WTC11 (cell line): ENCODE measurements at regions not wholly inside any gene's neighbourhood (a gene's known extent, or its start where the extent isn't known, plus 50 kb on each side); places are given as distances from the start of the nearest gene placed in this dataset.

ENCODE experiments used
- ATAC-seq: fragments of 200-7000 bp; cut with Tn5 transposase; 2 replicates; pipeline ENCODE4 v1.10.0; 2021; ENCODE audit warnings: mild to moderate bottlenecking, moderate library complexity
- CTCF ChIA-PET: fragments of 300-600 bp; sonication (Branson Sonifier 250); formaldehyde crosslinking; loops from one replicate; lab custom pipeline; 2021; ENCODE audit warnings: antibody characterized with exemption; lab: Charles Lee
- POLR2A ChIA-PET: fragments of 350-600 bp; sonication (Branson Sonifier 250); formaldehyde crosslinking; loops from one replicate; lab custom pipeline; 2021; ENCODE audit warnings: antibody characterized with exemption; lab: Charles Lee
- DNase-seq: peaks from one replicate; pipeline ENCODE4 v3.0.0; 2021; ENCODE audit warnings: low spot score
- H3K27ac Mint-ChIP-seq: 2 replicates; pipeline ENCODE4 v1.8.0; 2021; ENCODE audit warnings: mixed read lengths
- H3K27me3 Mint-ChIP-seq: 2 replicates; pipeline ENCODE4 v1.8.0; 2021; ENCODE audit warnings: low read depth, mild to moderate bottlenecking, moderate library complexity, mixed read lengths
- H3K36me3 Mint-ChIP-seq: 2 replicates; pipeline ENCODE4 v1.8.0; 2021; ENCODE audit warnings: mixed read lengths
- H3K4me1 Mint-ChIP-seq: 2 replicates; pipeline ENCODE4 v1.8.0; 2022; ENCODE audit warnings: mixed read lengths
- H3K4me3 Mint-ChIP-seq: 2 replicates; pipeline ENCODE4 v1.8.0; 2021; ENCODE audit warnings: mild to moderate bottlenecking, moderate library complexity, mixed read lengths
- H3K9me3 Mint-ChIP-seq: 2 replicates; pipeline ENCODE4 v1.8.0; 2021; ENCODE audit warnings: mixed read lengths
- AR ChIP-seq: fragments of 250-450 bp; sonication (Bioruptor Pico); IDR thresholded peaks from 2 replicates; pipeline ENCODE4 v1.9.0; 2021; ENCODE audit warnings: mild to moderate bottlenecking
- ATF2 ChIP-seq: sonication (generic); formaldehyde crosslinking; IDR thresholded peaks from 2 replicates; pipeline ENCODE4 v1.8.1; 2022; ENCODE audit warnings: low read depth, missing genetic modification reagents, borderline replicate concordance
- CBFB ChIP-seq: sonication (generic); formaldehyde crosslinking; IDR thresholded peaks from 2 replicates; pipeline ENCODE4 v1.8.1; 2022; ENCODE audit warnings: mild to moderate bottlenecking, low read depth, missing genetic modification reagents
- CDX4 ChIP-seq: fragments of 250-450 bp; sonication (Bioruptor Pico); IDR thresholded peaks from 2 replicates; pipeline ENCODE4 v1.9.0; 2021; ENCODE audit warnings: moderate library complexity, mild to moderate bottlenecking, inconsistent platforms, borderline replicate concordance
- CREB1 ChIP-seq: sonication (generic); formaldehyde crosslinking; IDR thresholded peaks from 2 replicates; pipeline ENCODE4 v1.8.0; 2023; ENCODE audit warnings: mild to moderate bottlenecking, missing genetic modification reagents
- ELF4 ChIP-seq: sonication (generic); formaldehyde crosslinking; IDR thresholded peaks from 2 replicates; pipeline ENCODE4 v1.8.1; 2022; ENCODE audit warnings: low read depth, mild to moderate bottlenecking, moderate library complexity, missing genetic modification reagents
- ESRRA ChIP-seq: sonication (generic); formaldehyde crosslinking; IDR thresholded peaks from 2 replicates; pipeline ENCODE4 v1.8.1; 2022; ENCODE audit warnings: mild to moderate bottlenecking, missing genetic modification reagents, borderline replicate concordance
- ETV6 ChIP-seq: sonication (generic); formaldehyde crosslinking; IDR thresholded peaks from 2 replicates; pipeline ENCODE4 v1.8.1; 2022; ENCODE audit warnings: mild to moderate bottlenecking, missing genetic modification reagents
- FOXP1 ChIP-seq: sonication (generic); formaldehyde crosslinking; IDR thresholded peaks from 2 replicates; pipeline ENCODE4 v1.8.0; 2022; ENCODE audit warnings: missing genetic modification reagents, mild to moderate bottlenecking, moderate library complexity, borderline replicate concordance
- JAZF1 ChIP-seq: fragments of 250-450 bp; sonication (Bioruptor Pico); IDR thresholded peaks from 2 replicates; pipeline ENCODE4 v1.9.0; 2021; ENCODE audit warnings: moderate library complexity, mild to moderate bottlenecking, inconsistent platforms
- MXD4 ChIP-seq: fragments of 250-450 bp; sonication (Bioruptor Pico); IDR thresholded peaks from 2 replicates; pipeline ENCODE4 v1.8.0; 2021; ENCODE audit warnings: mild to moderate bottlenecking, moderate library complexity, borderline replicate concordance
- NR2C2 ChIP-seq: sonication (generic); formaldehyde crosslinking; IDR thresholded peaks from 2 replicates; pipeline ENCODE4 v1.8.0; 2022; ENCODE audit warnings: mild to moderate bottlenecking, missing genetic modification reagents
- NR3C1 ChIP-seq: sonication (generic); formaldehyde crosslinking; conservative IDR thresholded peaks from 2 replicates; pipeline ENCODE4 v1.8.1; 2023; ENCODE audit warnings: low read depth, mild to moderate bottlenecking, missing genetic modification reagents
- PRDM15 ChIP-seq: sonication (generic); formaldehyde crosslinking; IDR thresholded peaks from 2 replicates; pipeline ENCODE4 v1.8.0; 2022; ENCODE audit warnings: missing genetic modification reagents
- RORB ChIP-seq: fragments of 250-450 bp; sonication (Bioruptor Pico); IDR thresholded peaks from 2 replicates; pipeline ENCODE4 v1.9.0; 2021; ENCODE audit warnings: mild to moderate bottlenecking
- SP1 ChIP-seq: sonication (generic); formaldehyde crosslinking; conservative IDR thresholded peaks from 2 replicates; pipeline ENCODE4 v1.8.1; 2022; ENCODE audit warnings: missing genetic modification reagents
- TCF7 ChIP-seq: sonication (generic); formaldehyde crosslinking; IDR thresholded peaks from 2 replicates; pipeline ENCODE4 v1.8.0; 2022; ENCODE audit warnings: mild to moderate bottlenecking, low read depth, missing genetic modification reagents, moderate library complexity
- TEAD4 ChIP-seq: sonication (generic); formaldehyde crosslinking; IDR thresholded peaks from 2 replicates; pipeline ENCODE4 v1.8.0; 2022; ENCODE audit warnings: mild to moderate bottlenecking, missing genetic modification reagents
- ZNF219 ChIP-seq: sonication (generic); formaldehyde crosslinking; IDR thresholded peaks from 2 replicates; pipeline ENCODE4 v1.8.0; 2023; ENCODE audit warnings: missing genetic modification reagents, mild to moderate bottlenecking, borderline replicate concordance
- TF ChIP-seq, protein P1 (sequence below): sonication (generic); formaldehyde crosslinking; IDR thresholded peaks from 2 replicates; pipeline ENCODE4 v1.8.1; 2023; ENCODE audit warnings: mild to moderate bottlenecking, missing genetic modification reagents
- TF ChIP-seq, protein P2 (sequence below): sonication (generic); formaldehyde crosslinking; IDR thresholded peaks from 2 replicates; pipeline ENCODE4 v1.8.1; 2022; ENCODE audit warnings: low read depth, mild to moderate bottlenecking, moderate library complexity, missing genetic modification reagents, borderline replicate concordance
- TF ChIP-seq, protein P3 (sequence below): sonication (generic); formaldehyde crosslinking; IDR thresholded peaks from 2 replicates; pipeline ENCODE4 v1.8.0; 2022; ENCODE audit warnings: mild to moderate bottlenecking, missing genetic modification reagents

- DNase-seq (no peak), ATAC-seq (no peak)
- H3K9me3 Mint-ChIP-seq: no peaks in the 10 kb centered on the region
- H3K36me3 Mint-ChIP-seq: no peaks in the 10 kb centered on the region
- TF ChIP-seq JAZF1 (no peak), TEAD4 (no peak), ETV6 (CRISPR knock-in tag) (no peak), MXD4 (no peak), CREB1 (no peak)
- CTCF ChIA-PET: no interaction called here
- H3K27me3 Mint-ChIP-seq: peaks cover 4% of the 10 kb centered on the region; the same call in 1 of the 2 replicates
- H3K4me3 Mint-ChIP-seq: no peak overlapping the region
- POLR2A ChIA-PET: no interaction called here
- peaks cover 7% of the 10 kb centered on the region for H3K4me1 Mint-ChIP-seq
- H3K27ac Mint-ChIP-seq: no peak overlapping the region
Observed at GRCh38 chr2:489084-489483, 188.1 kb downstream of the TMEM18 start.

- no peak for DNase-seq
- TF ChIP-seq CBFB (CRISPR knock-in tag) (no peak), ZNF219 (CRISPR knock-in tag) (no peak), NR3C1 (CRISPR knock-in tag) (no peak), ELF4 (no peak), NR2C2 (CRISPR knock-in tag) (no peak), ESRRA (CRISPR knock-in tag) (no peak), FOXP1 (CRISPR knock-in tag) (no peak), ATF2 (no peak), TCF7 (CRISPR knock-in tag) (no peak), AR (no peak), RORB (CRISPR knock-in tag) (no peak), CDX4 (CRISPR knock-in tag) (no peak), TEAD4 (no peak), SP1 (CRISPR knock-in tag) (no peak), PRDM15 (CRISPR knock-in tag) (no peak)
- TF ChIP-seq, protein P1, sequence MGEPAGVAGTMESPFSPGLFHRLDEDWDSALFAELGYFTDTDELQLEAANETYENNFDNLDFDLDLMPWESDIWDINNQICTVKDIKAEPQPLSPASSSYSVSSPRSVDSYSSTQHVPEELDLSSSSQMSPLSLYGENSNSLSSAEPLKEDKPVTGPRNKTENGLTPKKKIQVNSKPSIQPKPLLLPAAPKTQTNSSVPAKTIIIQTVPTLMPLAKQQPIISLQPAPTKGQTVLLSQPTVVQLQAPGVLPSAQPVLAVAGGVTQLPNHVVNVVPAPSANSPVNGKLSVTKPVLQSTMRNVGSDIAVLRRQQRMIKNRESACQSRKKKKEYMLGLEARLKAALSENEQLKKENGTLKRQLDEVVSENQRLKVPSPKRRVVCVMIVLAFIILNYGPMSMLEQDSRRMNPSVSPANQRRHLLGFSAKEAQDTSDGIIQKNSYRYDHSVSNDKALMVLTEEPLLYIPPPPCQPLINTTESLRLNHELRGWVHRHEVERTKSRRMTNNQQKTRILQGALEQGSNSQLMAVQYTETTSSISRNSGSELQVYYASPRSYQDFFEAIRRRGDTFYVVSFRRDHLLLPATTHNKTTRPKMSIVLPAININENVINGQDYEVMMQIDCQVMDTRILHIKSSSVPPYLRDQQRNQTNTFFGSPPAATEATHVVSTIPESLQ (CRISPR knock-in tag): no peak
- TF ChIP-seq, protein P2, sequence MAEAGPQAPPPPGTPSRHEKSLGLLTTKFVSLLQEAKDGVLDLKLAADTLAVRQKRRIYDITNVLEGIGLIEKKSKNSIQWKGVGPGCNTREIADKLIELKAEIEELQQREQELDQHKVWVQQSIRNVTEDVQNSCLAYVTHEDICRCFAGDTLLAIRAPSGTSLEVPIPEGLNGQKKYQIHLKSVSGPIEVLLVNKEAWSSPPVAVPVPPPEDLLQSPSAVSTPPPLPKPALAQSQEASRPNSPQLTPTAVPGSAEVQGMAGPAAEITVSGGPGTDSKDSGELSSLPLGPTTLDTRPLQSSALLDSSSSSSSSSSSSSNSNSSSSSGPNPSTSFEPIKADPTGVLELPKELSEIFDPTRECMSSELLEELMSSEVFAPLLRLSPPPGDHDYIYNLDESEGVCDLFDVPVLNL: no peak
- TF ChIP-seq, protein P3, sequence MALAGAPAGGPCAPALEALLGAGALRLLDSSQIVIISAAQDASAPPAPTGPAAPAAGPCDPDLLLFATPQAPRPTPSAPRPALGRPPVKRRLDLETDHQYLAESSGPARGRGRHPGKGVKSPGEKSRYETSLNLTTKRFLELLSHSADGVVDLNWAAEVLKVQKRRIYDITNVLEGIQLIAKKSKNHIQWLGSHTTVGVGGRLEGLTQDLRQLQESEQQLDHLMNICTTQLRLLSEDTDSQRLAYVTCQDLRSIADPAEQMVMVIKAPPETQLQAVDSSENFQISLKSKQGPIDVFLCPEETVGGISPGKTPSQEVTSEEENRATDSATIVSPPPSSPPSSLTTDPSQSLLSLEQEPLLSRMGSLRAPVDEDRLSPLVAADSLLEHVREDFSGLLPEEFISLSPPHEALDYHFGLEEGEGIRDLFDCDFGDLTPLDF (CRISPR knock-in tag): no peak
Observed at GRCh38 chr2:487186-488079, 189.8 kb downstream of the TMEM18 start.

More at GRCh38 chr2:487186-488079, 189.8 kb downstream of the TMEM18 start:
- ATAC-seq: no peak
- Mint-ChIP-seq H3K4me3 (no peak overlapping the region), H3K4me1 (peaks cover 6% of the 10 kb centered on the region), H3K9me3 (no peaks in the 10 kb centered on the region), H3K27me3 (peaks cover 4% of the 10 kb centered on the region; the same call in 1 of the 2 replicates), H3K27ac (no peak overlapping the region), H3K36me3 (no peaks in the 10 kb centered on the region)
- ChIA-PET CTCF (no interaction called here), POLR2A (no interaction called here)
